GM18868 (cell line): ENCODE measurements at regions not wholly inside any gene's neighbourhood (a gene's known extent, or its start where the extent isn't known, plus 50 kb on each side); places are given as distances from the start of the nearest gene placed in this dataset.
A peak's percentile ranks its signal among the peaks of the same experiment; 100 is the strongest.

ENCODE experiments used
- ATAC-seq: cut with Tn5 transposase; IDR thresholded peaks from one replicate; pipeline ENCODE4 v1.9.1; 2021; ENCODE audit warnings: mild to moderate bottlenecking, moderate library complexity; ENCODE audit not compliant: unreplicated experiment

- ATAC-seq = no peak
Observed at GRCh38 chr6:44657206-44657819, 269.8 kb downstream of the CDC5L start.

GRCh38 chr6:44658571-44658970 is 271.1 kb downstream of the CDC5L start:
- ATAC-seq = no peak

GRCh38 chr6:44659726-44660125 is 272.2 kb downstream of the CDC5L start:
- no peak for ATAC-seq

- no peak for ATAC-seq
Observed at GRCh38 chr6:44660561-44661220, 273.2 kb downstream of the CDC5L start.

- no peak for ATAC-seq
Observed at GRCh38 chr6:44661221-44662008, 273.9 kb downstream of the CDC5L start.

- no peak for ATAC-seq
Observed at GRCh38 chr6:44662461-44663121, 275.1 kb downstream of the CDC5L start.

GRCh38 chr6:44663860-44664634 is 276.5 kb downstream of the CDC5L start:
- no peak for ATAC-seq

- no peak for ATAC-seq
Observed at GRCh38 chr6:44664716-44665115, 277.2 kb downstream of the CDC5L start.

GRCh38 chr6:44665143-44665542 is 277.6 kb downstream of the CDC5L start:
- no peak for ATAC-seq

- ATAC-seq = no peak
Observed at GRCh38 chr6:44665683-44666082, 278.2 kb downstream of the CDC5L start.

GRCh38 chr6:44666324-44666723 is 278.8 kb downstream of the CDC5L start:
- ATAC-seq = no peak

GRCh38 chr6:44667226-44667625 is 279.7 kb downstream of the CDC5L start:
- no peak for ATAC-seq

GRCh38 chr6:44667668-44668390 is 280.3 kb downstream of the CDC5L start:
- peak; percentile 73 for ATAC-seq

- no peak for ATAC-seq
Observed at GRCh38 chr6:44668391-44668930, 281.0 kb downstream of the CDC5L start.

GRCh38 chr6:44668976-44669934 is 281.7 kb downstream of the CDC5L start:
- ATAC-seq = no peak

GRCh38 chr6:44670146-44670545 is 282.6 kb downstream of the CDC5L start:
- ATAC-seq = no peak

- no peak for ATAC-seq
Observed at GRCh38 chr6:44671333-44671732, 283.8 kb downstream of the CDC5L start.

- no peak for ATAC-seq
Observed at GRCh38 chr6:44672086-44672485, 284.6 kb downstream of the CDC5L start.

- no peak for ATAC-seq
Observed at GRCh38 chr6:44672841-44673240, 285.3 kb downstream of the CDC5L start.
